C4-2B (cell line): ENCODE measurements at regions not wholly inside any gene's neighbourhood (a gene's known extent, or its start where the extent isn't known, plus 50 kb on each side); places are given as distances from the start of the nearest gene placed in this dataset.

Experiments
- ZFX ChIP-seq: fragments of 450-650 bp; IDR thresholded peaks from 2 replicates; pipeline ENCODE4 v1.6.1; 2017
- TF ChIP-seq, protein P1 (sequence below): fragments of 450-650 bp; conservative IDR thresholded peaks from 2 replicates; pipeline ENCODE4 v1.5.1; 2017; ENCODE audit warnings: mild to moderate bottlenecking

DNA sequence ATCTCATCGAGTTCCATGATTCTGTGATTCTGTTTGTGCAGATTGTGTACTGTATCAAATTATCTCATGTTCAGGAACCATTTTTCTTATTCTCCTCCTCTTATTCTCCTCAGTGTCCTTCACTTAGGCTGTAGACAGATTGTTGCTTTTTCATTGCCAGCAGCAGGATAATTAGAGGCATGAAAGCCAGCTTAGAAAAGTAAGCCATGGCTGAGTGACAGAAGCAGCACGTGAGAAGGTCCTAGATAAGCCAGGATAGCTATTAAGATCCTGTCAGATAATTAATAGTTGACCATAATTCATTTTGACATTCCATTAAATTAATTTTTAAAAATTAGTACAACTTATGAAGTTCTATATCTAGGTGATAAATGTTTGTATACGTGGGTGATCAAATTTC is 60.8 kb upstream of the PRKACB start:
- TF ChIP-seq, protein P1, sequence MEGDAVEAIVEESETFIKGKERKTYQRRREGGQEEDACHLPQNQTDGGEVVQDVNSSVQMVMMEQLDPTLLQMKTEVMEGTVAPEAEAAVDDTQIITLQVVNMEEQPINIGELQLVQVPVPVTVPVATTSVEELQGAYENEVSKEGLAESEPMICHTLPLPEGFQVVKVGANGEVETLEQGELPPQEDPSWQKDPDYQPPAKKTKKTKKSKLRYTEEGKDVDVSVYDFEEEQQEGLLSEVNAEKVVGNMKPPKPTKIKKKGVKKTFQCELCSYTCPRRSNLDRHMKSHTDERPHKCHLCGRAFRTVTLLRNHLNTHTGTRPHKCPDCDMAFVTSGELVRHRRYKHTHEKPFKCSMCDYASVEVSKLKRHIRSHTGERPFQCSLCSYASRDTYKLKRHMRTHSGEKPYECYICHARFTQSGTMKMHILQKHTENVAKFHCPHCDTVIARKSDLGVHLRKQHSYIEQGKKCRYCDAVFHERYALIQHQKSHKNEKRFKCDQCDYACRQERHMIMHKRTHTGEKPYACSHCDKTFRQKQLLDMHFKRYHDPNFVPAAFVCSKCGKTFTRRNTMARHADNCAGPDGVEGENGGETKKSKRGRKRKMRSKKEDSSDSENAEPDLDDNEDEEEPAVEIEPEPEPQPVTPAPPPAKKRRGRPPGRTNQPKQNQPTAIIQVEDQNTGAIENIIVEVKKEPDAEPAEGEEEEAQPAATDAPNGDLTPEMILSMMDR = no peak
- no peak for TF ChIP-seq ZFX
